H9 (cell line): ENCODE measurements at regions not wholly inside any gene's neighbourhood (a gene's known extent, or its start where the extent isn't known, plus 50 kb on each side); places are given as distances from the start of the nearest gene placed in this dataset.

Experiments used
- DNase-seq: peaks from one replicate; pipeline ENCODE4 v3.0.0-alpha.2; 2017
- H2AFZ ChIP-seq: one replicate; pipeline ENCODE4 v1.6.1; 2013; ENCODE audit warnings: mild to moderate bottlenecking, low read length, control low read depth, moderate library complexity
- H2AK5ac ChIP-seq: 2 replicates; pipeline ENCODE4 v1.6.1; 2013; ENCODE audit warnings: low read length, control low read depth, mixed read lengths; ENCODE audit not compliant: insufficient read length
- H2BK120ac ChIP-seq: one replicate; pipeline ENCODE4 v1.6.1; 2013; ENCODE audit warnings: low read depth, mild to moderate bottlenecking, low read length, control low read depth, inconsistent platforms; ENCODE audit not compliant: poor library complexity, severe bottlenecking
- H2BK12ac ChIP-seq: 2 replicates; pipeline ENCODE4 v1.6.1; 2013; ENCODE audit warnings: low read length, control low read depth, mixed read lengths, low read depth; ENCODE audit not compliant: insufficient read length
- H2BK15ac ChIP-seq: 2 replicates; pipeline ENCODE4 v1.6.1; 2013; ENCODE audit warnings: low read depth, low read length, control low read depth
- H2BK20ac ChIP-seq: one replicate; pipeline ENCODE4 v1.6.1; 2013; ENCODE audit warnings: low read depth, mild to moderate bottlenecking, low read length, control low read depth, inconsistent platforms; ENCODE audit not compliant: poor library complexity, severe bottlenecking
- H2BK5ac ChIP-seq: 2 replicates; pipeline ENCODE4 v1.6.1; 2013; ENCODE audit warnings: low read length, control low read depth, mixed read lengths; ENCODE audit not compliant: insufficient read length
- H3K14ac ChIP-seq: 2 replicates; pipeline ENCODE4 v1.6.1; 2013; ENCODE audit warnings: low read length, control low read depth; ENCODE audit not compliant: insufficient read depth
- H3K18ac ChIP-seq: 2 replicates; pipeline ENCODE4 v1.6.1; 2013; ENCODE audit warnings: low read depth, mild to moderate bottlenecking, mixed read lengths, low read length, control low read depth; ENCODE audit not compliant: insufficient read length
- H3K23ac ChIP-seq: 2 replicates; pipeline ENCODE4 v1.6.1; 2013; ENCODE audit warnings: low read length, control low read depth, mixed read lengths, low read depth; ENCODE audit not compliant: insufficient read length
- H3K23me2 ChIP-seq: 2 replicates; pipeline ENCODE4 v1.6.1; 2013; ENCODE audit warnings: low read depth, mild to moderate bottlenecking, mixed read lengths, low read length, control low read depth; ENCODE audit not compliant: insufficient read length, poor library complexity, severe bottlenecking
- H3K27ac ChIP-seq: 2 replicates; pipeline ENCODE4 v1.5.1; 2013; ENCODE audit warnings: low read length, control low read depth, mixed read lengths, low read depth; ENCODE audit not compliant: insufficient read length
- H3K27me3 ChIP-seq: 2 replicates; pipeline ENCODE4 v1.6.1; 2013; ENCODE audit warnings: low read length, control low read depth, inconsistent platforms; ENCODE audit not compliant: insufficient read depth
- H3K4ac ChIP-seq: 2 replicates; pipeline ENCODE4 v1.6.1; 2013; ENCODE audit warnings: low read depth, mild to moderate bottlenecking, control low read depth, inconsistent platforms, low read length, moderate library complexity
- H3K4me1 ChIP-seq: 2 replicates; pipeline ENCODE4 v1.6.1; 2013; ENCODE audit warnings: low read length, control low read depth, inconsistent platforms; ENCODE audit not compliant: insufficient read depth
- H3K4me2 ChIP-seq: 2 replicates; pipeline ENCODE4 v1.6.1; 2013; ENCODE audit warnings: low read length, control low read depth, mixed read lengths; ENCODE audit not compliant: insufficient read length, insufficient read depth
- H3K56ac ChIP-seq: 2 replicates; pipeline ENCODE4 v1.6.1; 2013; ENCODE audit warnings: low read depth, mild to moderate bottlenecking, mixed read lengths, low read length, control low read depth; ENCODE audit not compliant: insufficient read length
- H3K79me1 ChIP-seq: 2 replicates; pipeline ENCODE4 v1.6.1; 2013; ENCODE audit warnings: low read depth, mild to moderate bottlenecking, moderate library complexity, low read length, control low read depth, inconsistent platforms; ENCODE audit not compliant: insufficient read depth, poor library complexity, severe bottlenecking
- H3K79me2 ChIP-seq: 2 replicates; pipeline ENCODE4 v1.6.1; 2013; ENCODE audit warnings: low read length, control low read depth, inconsistent platforms; ENCODE audit not compliant: insufficient read depth
- H3K9ac ChIP-seq: 2 replicates; pipeline ENCODE4 v1.6.1; 2013; ENCODE audit warnings: low read length, control low read depth, mixed read lengths; ENCODE audit not compliant: insufficient read length; ENCODE audit errors: extremely low read depth
- H3K9me3 ChIP-seq: one replicate; pipeline ENCODE4 v1.6.1; 2013; ENCODE audit warnings: low read depth, low read length, inconsistent platforms; ENCODE audit not compliant: control insufficient read depth
- H3T11ph ChIP-seq: one replicate; pipeline ENCODE4 v1.6.1; 2013; ENCODE audit warnings: mild to moderate bottlenecking, low read length, control low read depth, inconsistent platforms
- H4K20me1 ChIP-seq: one replicate; pipeline ENCODE4 v1.6.1; 2013; ENCODE audit not compliant: control insufficient read depth, insufficient read length, insufficient read depth
- H4K5ac ChIP-seq: 2 replicates; pipeline ENCODE4 v1.6.1; 2013; ENCODE audit warnings: low read depth, mild to moderate bottlenecking, mixed read lengths, low read length, control low read depth; ENCODE audit not compliant: insufficient read length
- H4K8ac ChIP-seq: replicated peaks from 2 replicates; pipeline ENCODE4 v1.6.1; 2013; ENCODE audit warnings: low read length, control low read depth, mixed read lengths, low read depth; ENCODE audit not compliant: insufficient read length
- H4K91ac ChIP-seq: 2 replicates; pipeline ENCODE4 v1.6.1; 2013; ENCODE audit warnings: low read depth, mild to moderate bottlenecking, moderate library complexity, mixed read lengths, low read length, control low read depth; ENCODE audit not compliant: insufficient read length
- H3K27ac Mint-ChIP-seq, 3 experiments: 2 replicates in 2 of 3; 3 replicates in 1 of 3; pipeline ENCODE4 v1.8.0; 2020 to 2021; ENCODE audit warnings: mixed read lengths in 3 of 3, mild to moderate bottlenecking in 1 of 3, moderate library complexity in 1 of 3
- H3K27me3 Mint-ChIP-seq: 2 replicates; pipeline ENCODE4 v1.8.0; 2021; ENCODE audit warnings: low read depth, mild to moderate bottlenecking, moderate library complexity, mixed read lengths
- H3K36me3 Mint-ChIP-seq, 3 experiments: 2 replicates in 2 of 3; 3 replicates in 1 of 3; pipeline ENCODE4 v1.8.0; 2020 to 2021; ENCODE audit warnings: low read depth in 3 of 3, mixed read lengths in 3 of 3; ENCODE audit not compliant: insufficient read depth in 1 of 3
- H3K4me1 Mint-ChIP-seq, 2 experiments: 2 replicates each; pipeline ENCODE4 v1.8.0; 2020; ENCODE audit warnings: mixed read lengths in 2 of 2
- H3K4me3 Mint-ChIP-seq, 2 experiments: 2 replicates in 1 of 2; 3 replicates in 1 of 2; pipeline ENCODE4 v1.8.0; 2020 to 2021; ENCODE audit warnings: mild to moderate bottlenecking in 2 of 2, mixed read lengths in 2 of 2, moderate library complexity in 1 of 2
- H3K9me3 Mint-ChIP-seq, 2 experiments: 2 replicates in 1 of 2; 3 replicates in 1 of 2; pipeline ENCODE4 v1.8.0; 2020; ENCODE audit warnings: mild to moderate bottlenecking in 2 of 2, mixed read lengths in 2 of 2, moderate library complexity in 1 of 2
- WGBS: extraction: QIAGEN DNeasy Blood & Tissue Kit; methylation state at CpG from one replicate; pipeline ENCODE4 v1.1.7; 2013; ENCODE audit warnings: missing lambda C conversion rate, low lambda C conversion rate, mixed read lengths; ENCODE audit not compliant: insufficient read length; ENCODE audit errors: extremely low coverage; 5-methylcytosine and 5-hydroxymethylcytosine counted together
- TF ChIP-seq, protein P1 (sequence below): fragments of 200-600 bp; sonication (generic); conservative IDR thresholded peaks from 3 replicates; pipeline ENCODE4 v1.8.0; 2021; ENCODE audit warnings: antibody characterized with exemption, mild to moderate bottlenecking

DNA sequence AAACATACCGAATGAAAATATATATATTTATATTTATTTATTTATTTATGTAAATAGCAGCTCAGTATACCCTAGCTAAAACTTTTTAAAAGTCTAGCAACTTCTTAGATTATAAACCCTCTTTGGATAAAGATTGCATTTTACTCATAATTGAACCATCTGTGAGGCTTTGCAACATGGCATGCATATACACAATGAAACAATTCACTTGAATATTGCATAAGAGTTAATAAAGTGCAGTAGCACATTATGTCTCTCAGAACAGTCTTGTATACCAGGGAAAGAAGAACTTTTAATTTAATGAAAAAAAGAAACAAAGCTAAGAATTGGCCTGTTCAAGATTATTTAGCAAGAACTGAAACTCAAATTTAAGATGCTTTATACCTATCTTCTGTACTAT, 1363.9 kb upstream of the ADGRL2 start:
- Histone ChIP-seq H2AFZ (no peak overlapping the region), H4K8ac (no peak overlapping the region), H3K9me3 (no peaks in the 10 kb centered on the region), H3K9ac (no peak overlapping the region), H3K79me2 (no peaks in the 10 kb centered on the region), H3K18ac (no peak overlapping the region), H3K4ac (no peak overlapping the region), H2BK15ac (no peak overlapping the region), H3K14ac (no peak overlapping the region), H2BK20ac (no peak overlapping the region), H2AK5ac (no peak overlapping the region), H3K27ac (no peak overlapping the region), H3K4me2 (no peak overlapping the region), H2BK12ac (no peak overlapping the region), H4K91ac (no peak overlapping the region), H2BK120ac (no peak overlapping the region), H4K5ac (no peak overlapping the region), H3K79me1 (no peaks in the 10 kb centered on the region), H3K4me1 (no peaks in the 10 kb centered on the region), H2BK5ac (no peak overlapping the region), H3K23me2 (no peaks in the 10 kb centered on the region), H3K56ac (no peak overlapping the region), H3K23ac (no peak overlapping the region), H4K20me1 (no peaks in the 10 kb centered on the region), H3K27me3 (no peaks in the 10 kb centered on the region), H3T11ph (no peak overlapping the region)
- no CpG with 5 or more reads among the region's 1 CpG for WGBS
- TF ChIP-seq, protein P1, sequence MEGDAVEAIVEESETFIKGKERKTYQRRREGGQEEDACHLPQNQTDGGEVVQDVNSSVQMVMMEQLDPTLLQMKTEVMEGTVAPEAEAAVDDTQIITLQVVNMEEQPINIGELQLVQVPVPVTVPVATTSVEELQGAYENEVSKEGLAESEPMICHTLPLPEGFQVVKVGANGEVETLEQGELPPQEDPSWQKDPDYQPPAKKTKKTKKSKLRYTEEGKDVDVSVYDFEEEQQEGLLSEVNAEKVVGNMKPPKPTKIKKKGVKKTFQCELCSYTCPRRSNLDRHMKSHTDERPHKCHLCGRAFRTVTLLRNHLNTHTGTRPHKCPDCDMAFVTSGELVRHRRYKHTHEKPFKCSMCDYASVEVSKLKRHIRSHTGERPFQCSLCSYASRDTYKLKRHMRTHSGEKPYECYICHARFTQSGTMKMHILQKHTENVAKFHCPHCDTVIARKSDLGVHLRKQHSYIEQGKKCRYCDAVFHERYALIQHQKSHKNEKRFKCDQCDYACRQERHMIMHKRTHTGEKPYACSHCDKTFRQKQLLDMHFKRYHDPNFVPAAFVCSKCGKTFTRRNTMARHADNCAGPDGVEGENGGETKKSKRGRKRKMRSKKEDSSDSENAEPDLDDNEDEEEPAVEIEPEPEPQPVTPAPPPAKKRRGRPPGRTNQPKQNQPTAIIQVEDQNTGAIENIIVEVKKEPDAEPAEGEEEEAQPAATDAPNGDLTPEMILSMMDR = no peak
- H3K4me3 Mint-ChIP-seq = no peak overlapping the region
- H3K4me1 Mint-ChIP-seq = peaks cover 9 to 10% of the 10 kb centered on the region in 2 experiments; a peak in 2 of 4 replicates
- no peak for DNase-seq
- H3K36me3 Mint-ChIP-seq = no peaks in the 10 kb centered on the region
- H3K9me3 Mint-ChIP-seq = no peaks in the 10 kb centered on the region
- no peaks in the 10 kb centered on the region for H3K27me3 Mint-ChIP-seq
- no peak overlapping the region for H3K27ac Mint-ChIP-seq
